MM.1S (cell line): ENCODE measurements at regions not wholly inside any gene's neighbourhood (a gene's known extent, or its start where the extent isn't known, plus 50 kb on each side); places are given as distances from the start of the nearest gene placed in this dataset.

Source experiments
- CTCF ChIP-seq: fragments of 300-600 bp; sonication (generic); IDR thresholded peaks from 2 replicates; pipeline ENCODE4 v1.5.1; 2016; ENCODE audit warnings: antibody characterized with exemption, low read length, mixed read lengths
- EZH2 ChIP-seq: fragments of 300-600 bp; sonication (generic); optimal IDR thresholded peaks from 2 replicates; pipeline ENCODE3; 2017; ENCODE audit warnings: low read depth, mild to moderate bottlenecking, antibody characterized with exemption, low read length, mixed read lengths

- TF ChIP-seq CTCF (no peak), EZH2 (no peak)
Measured at GRCh38 chr5:168142402-168142801, 149.0 kb upstream of the WWC1 start.
